Bronchial epithelial cell (primary cell): ENCODE measurements at regions not wholly inside any gene's neighbourhood (a gene's known extent, or its start where the extent isn't known, plus 50 kb on each side); places are given as distances from the start of the nearest gene placed in this dataset.

Source experiments
- DNase-seq: peaks from one replicate; pipeline ENCODE4 v3.0.0-alpha.2; 2010; ENCODE audit warnings: low read depth
- FAIRE-seq: peaks from 2 replicates; lab custom pipeline; 2011; peaks lifted over from hg19 to GRCh38; lab: Jason Lieb, UNC
- H3K27me3 ChIP-seq: 2 replicates; pipeline ENCODE4 v1.5.1; 2011; ENCODE audit warnings: low read length; ENCODE audit not compliant: control insufficient read depth, insufficient read depth
- H3K36me3 ChIP-seq: 2 replicates; pipeline ENCODE4 v1.5.1; 2011; ENCODE audit warnings: low read length; ENCODE audit not compliant: control insufficient read depth, insufficient read depth
- H3K4me3 ChIP-seq: 2 replicates; pipeline ENCODE4 v1.5.1; 2011; ENCODE audit warnings: mild to moderate bottlenecking, low read depth, low read length, control low read depth
- TF ChIP-seq, protein P1 (sequence below): IDR thresholded peaks from 2 replicates; pipeline ENCODE4 v1.5.1; 2011; ENCODE audit warnings: mild to moderate bottlenecking, moderate library complexity, low read length, control low read depth, inconsistent platforms; ENCODE audit not compliant: insufficient read depth, severe bottlenecking

DNA sequence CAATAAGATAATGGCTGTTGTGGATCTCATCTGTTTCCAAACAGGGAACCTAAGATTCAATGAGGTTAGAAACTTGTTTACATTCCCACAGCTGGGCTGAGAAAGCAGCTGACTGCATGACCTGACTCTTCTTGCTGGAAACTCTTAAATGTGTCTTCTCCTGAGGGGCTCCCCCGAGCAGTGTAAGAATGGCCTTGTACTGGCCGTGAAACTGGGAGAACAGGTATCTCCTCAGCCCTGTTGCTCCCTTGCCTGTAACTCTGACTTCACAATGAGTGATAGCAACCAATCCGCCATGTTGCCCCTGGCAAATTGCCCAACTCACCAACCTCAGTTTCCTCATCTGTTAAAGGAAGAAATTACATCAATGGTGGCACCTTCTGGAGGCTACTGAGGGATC lies 59.1 kb upstream of the CCL2 start:
- no peak for FAIRE-seq
- TF ChIP-seq, protein P1, sequence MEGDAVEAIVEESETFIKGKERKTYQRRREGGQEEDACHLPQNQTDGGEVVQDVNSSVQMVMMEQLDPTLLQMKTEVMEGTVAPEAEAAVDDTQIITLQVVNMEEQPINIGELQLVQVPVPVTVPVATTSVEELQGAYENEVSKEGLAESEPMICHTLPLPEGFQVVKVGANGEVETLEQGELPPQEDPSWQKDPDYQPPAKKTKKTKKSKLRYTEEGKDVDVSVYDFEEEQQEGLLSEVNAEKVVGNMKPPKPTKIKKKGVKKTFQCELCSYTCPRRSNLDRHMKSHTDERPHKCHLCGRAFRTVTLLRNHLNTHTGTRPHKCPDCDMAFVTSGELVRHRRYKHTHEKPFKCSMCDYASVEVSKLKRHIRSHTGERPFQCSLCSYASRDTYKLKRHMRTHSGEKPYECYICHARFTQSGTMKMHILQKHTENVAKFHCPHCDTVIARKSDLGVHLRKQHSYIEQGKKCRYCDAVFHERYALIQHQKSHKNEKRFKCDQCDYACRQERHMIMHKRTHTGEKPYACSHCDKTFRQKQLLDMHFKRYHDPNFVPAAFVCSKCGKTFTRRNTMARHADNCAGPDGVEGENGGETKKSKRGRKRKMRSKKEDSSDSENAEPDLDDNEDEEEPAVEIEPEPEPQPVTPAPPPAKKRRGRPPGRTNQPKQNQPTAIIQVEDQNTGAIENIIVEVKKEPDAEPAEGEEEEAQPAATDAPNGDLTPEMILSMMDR, result no peak
- Histone ChIP-seq H3K4me3 (no peak overlapping the region), H3K36me3 (no peaks in the 10 kb centered on the region), H3K27me3 (no peaks in the 10 kb centered on the region)
- no peak for DNase-seq

DNA sequence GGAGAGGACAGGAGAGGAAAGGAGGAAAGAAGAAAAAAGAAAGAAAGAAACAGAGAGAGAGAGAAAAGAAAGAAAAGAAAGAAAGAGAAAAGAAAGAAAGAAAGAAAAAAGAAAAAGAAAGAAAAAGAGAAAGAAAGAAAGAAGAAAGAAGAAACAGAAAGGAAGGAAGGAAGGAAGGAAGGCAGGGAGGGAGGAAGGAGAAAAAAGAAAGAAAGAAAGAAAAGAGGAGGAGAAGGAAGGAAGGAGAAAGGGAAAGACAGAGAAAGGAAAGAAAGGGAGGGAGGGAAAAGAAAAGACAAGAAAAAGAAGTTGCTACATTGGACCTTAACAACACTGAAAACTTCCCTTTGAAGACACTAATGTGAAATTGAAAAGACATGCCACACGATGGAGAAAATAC lies 56.6 kb upstream of the CCL2 start:
- no peak for FAIRE-seq
- Histone ChIP-seq H3K36me3 (no peaks in the 10 kb centered on the region), H3K4me3 (no peak overlapping the region), H3K27me3 (no peaks in the 10 kb centered on the region)
- TF ChIP-seq, protein P1, result no peak
- no peak for DNase-seq

DNA sequence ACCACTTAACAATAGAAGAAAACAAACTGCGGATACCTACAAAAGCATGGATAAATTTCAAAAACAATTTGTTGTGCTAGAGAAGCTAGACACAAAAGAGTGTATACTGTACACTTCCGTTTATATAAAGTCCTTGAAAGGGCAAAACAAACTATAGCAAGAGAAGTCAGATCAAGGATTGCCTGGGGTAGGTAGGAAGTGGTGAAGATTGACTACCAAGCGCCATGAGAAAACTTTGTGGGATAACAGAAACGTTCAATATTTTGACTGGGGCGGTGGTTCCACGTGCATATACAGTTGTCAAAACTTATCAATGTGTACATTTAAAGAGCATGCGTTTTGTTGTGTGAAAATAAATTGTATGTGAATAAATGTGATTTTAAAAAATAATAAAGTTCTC lies 55.6 kb upstream of the CCL2 start:
- DNase-seq (no peak), FAIRE-seq (no peak)
- Histone ChIP-seq H3K27me3 (no peaks in the 10 kb centered on the region), H3K4me3 (no peak overlapping the region), H3K36me3 (no peaks in the 10 kb centered on the region)
- TF ChIP-seq, protein P1, result no peak

DNA sequence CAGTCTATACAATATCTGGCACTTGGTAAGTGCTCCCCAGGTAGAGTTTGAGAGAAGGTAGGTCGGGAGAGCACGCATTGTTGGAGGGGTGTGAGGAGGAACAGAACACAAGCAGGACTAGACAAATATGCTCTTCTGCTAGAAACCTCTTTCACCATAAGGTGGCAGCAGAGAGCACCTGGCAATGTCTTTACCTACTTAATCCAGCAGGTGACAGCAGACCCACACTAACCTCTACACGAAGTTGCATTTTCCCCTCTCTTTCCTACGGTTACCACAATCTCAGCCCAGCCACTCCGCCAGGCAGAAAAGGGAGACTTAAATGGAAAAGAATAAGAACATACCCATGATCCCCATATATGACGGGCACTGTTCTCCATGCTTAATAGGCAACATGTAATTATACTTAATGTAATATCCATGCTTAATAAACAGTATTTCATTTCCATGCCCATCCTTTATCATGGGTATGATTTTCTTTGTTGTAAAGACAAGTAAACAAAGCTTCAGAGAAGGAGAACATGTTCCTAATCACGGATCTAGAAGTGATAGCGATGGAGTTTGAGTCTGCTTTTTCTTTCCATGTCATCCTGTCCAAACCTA lies 55.1 kb upstream of the CCL2 start:
- no peaks in the 10 kb centered on the region for H3K36me3 ChIP-seq
- DNase-seq (peak; percentile 67), FAIRE-seq (no peak)
- no peak overlapping the region for H3K4me3 ChIP-seq
- TF ChIP-seq, protein P1, result peak; percentile 100
- H3K27me3 ChIP-seq, result no peaks in the 10 kb centered on the region

DNA sequence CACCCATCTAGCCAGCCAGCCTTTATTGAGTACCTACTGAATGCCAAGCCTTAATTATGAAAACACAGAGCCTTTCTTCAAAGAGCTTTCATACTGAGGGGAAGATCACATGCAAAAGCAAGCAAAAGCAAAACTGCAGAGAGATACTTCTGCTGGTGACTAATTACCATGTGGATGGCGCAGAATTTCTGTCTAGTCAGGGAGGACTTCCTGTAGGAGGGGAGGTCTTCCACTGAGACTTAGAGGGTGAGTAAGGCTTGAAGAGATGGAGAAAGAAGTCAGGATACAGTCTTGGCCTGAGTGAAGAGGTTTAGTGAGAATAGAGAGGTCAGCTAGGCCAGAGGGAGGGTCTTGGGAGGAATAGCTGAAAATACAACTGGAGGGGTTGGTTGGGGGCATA lies 53.9 kb upstream of the CCL2 start:
- DNase-seq, result no peak
- FAIRE-seq, result no peak
- no peak overlapping the region for H3K4me3 ChIP-seq
- TF ChIP-seq, protein P1, result no peak
- no peaks in the 10 kb centered on the region for H3K27me3 ChIP-seq
- H3K36me3 ChIP-seq, result no peaks in the 10 kb centered on the region

DNA sequence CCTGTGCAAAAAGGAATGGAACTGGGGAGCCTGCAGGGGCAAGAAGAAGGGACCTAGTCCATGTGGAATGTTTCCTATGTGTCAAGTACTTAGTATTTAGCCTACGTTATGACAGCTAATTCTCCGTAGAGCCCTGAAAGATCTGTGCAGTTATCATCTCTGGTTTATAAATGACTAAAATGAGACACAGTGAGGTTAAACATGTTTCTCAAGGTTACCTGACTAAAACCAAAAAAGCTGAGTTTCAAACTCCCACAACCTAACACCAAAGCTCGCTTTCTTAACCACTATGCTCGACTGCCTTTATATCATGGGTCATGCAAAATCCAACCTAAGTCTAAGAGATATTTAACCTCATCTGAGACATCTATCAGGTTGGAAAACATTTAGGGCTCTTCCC lies 53.3 kb upstream of the CCL2 start:
- Histone ChIP-seq H3K27me3 (no peaks in the 10 kb centered on the region), H3K4me3 (no peak overlapping the region)
- FAIRE-seq, result peak; percentile 40

More for the DNA sequence above, 53.3 kb upstream of the CCL2 start:
- TF ChIP-seq, protein P1, result no peak
- H3K36me3 ChIP-seq, result no peaks in the 10 kb centered on the region
- no peak for DNase-seq
